Vagina (tissue), 2 donors: ENCODE measurements at regions not wholly inside any gene's neighbourhood (a gene's known extent, or its start where the extent isn't known, plus 50 kb on each side); places are given as distances from the start of the nearest gene placed in this dataset.

ENCODE experiments used
- DNase-seq, 2 donors: peaks; one replicate each; pipeline ENCODE4 v3.0.0-alpha.2; 2017; ENCODE audit errors: extremely low spot score in 2 of 2
- H3K27ac ChIP-seq: fragments of 200-600 bp; sonication (generic); one replicate; pipeline ENCODE4 v1.5.1; 2019
- H3K27me3 ChIP-seq: fragments of 200-600 bp; sonication (generic); one replicate; pipeline ENCODE4 v1.5.1; 2019
- H3K36me3 ChIP-seq, 2 donors: fragments of 200-600 bp; sonication (generic); one replicate each; pipeline ENCODE4 v1.5.1; 2017 to 2019
- H3K4me1 ChIP-seq: fragments of 200-600 bp; sonication (generic); one replicate; pipeline ENCODE4 v1.5.1; 2019
- H3K4me3 ChIP-seq, 2 donors: fragments of 200-600 bp; sonication (generic); 1 replicate in 1 of 2; 2 replicates in 1 of 2; pipeline ENCODE4 v1.5.1; 2016 to 2019
- H3K9me3 ChIP-seq: fragments of 200-600 bp; sonication (generic); one replicate; pipeline ENCODE4 v1.5.1; 2019
- CTCF ChIP-seq, 3 experiments: fragments of 450-650 bp in 2 of 3; fragments of 200-600 bp in 1 of 3; sonication (generic) in 1 of 3; IDR thresholded peaks; one replicate each; pipeline ENCODE4 v1.5.1; 2017 to 2019; ENCODE audit warnings: antibody characterized with exemption in 3 of 3, mild to moderate bottlenecking in 2 of 3, moderate library complexity in 2 of 3
- POLR2A ChIP-seq, 2 donors: fragments of 450-650 bp; IDR thresholded peaks; one replicate each; pipeline ENCODE4 v1.6.1; 2017; ENCODE audit warnings: antibody characterized with exemption in 2 of 2, mild to moderate bottlenecking in 2 of 2, moderate library complexity in 2 of 2
- POLR2AphosphoS5 ChIP-seq, 2 donors: sonication (generic); formaldehyde crosslinking; IDR thresholded peaks; one replicate each; pipeline ENCODE4 v1.9.0; 2017; ENCODE audit warnings: antibody characterized with exemption in 2 of 2, mild to moderate bottlenecking in 2 of 2, low read depth in 1 of 2; ENCODE audit not compliant: insufficient read depth in 1 of 2
- intact Hi-C: fragments of 100-400 bp; cut with DNase I; formaldehyde crosslinking; loops from one replicate; pipeline ENCODE4 v1.15.1; 2023

- Histone ChIP-seq H3K9me3 (no peaks in the 10 kb centered on the region), H3K27ac (no peak overlapping the region), H3K27me3 (no peaks in the 10 kb centered on the region), H3K4me1 (no peaks in the 10 kb centered on the region), H3K36me3 (no peaks in the 10 kb centered on the region), H3K4me3 (no peak overlapping the region)
- TF ChIP-seq POLR2AphosphoS5 (IDR thresholded peaks at IDR 0.05; ENCODE audit: insufficient read depth in 1 of 2, low read depth in 1 of 2) (no peak), CTCF (IDR thresholded peaks at IDR 0.05) (no peak), POLR2A (IDR thresholded peaks at IDR 0.05) (no peak)
- no peak for DNase-seq
- intact Hi-C loops: no loop called here
Observed at GRCh38 chr4:134740290-134740689, 538.7 kb upstream of the PABPC4L start.

DNA sequence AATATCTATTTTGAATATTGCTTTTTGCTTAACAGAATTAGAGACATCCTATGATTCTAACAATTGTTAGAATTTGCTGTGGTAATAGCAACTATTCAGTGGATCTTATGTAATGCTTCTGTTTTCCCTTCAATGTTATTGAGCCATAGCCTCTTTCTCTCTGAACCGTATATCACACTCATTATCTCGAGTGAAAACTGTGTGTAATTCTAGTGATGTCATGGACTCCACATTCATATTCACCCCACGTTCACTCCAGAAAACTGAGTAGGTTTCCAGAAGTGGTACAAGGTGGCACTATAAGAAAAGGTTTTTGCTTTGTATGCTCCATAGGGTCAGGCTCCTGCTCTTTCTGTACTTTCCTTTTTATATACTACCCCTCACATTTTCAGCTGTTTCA, 534.3 kb upstream of the PABPC4L start:
- intact Hi-C loops: no loop called here
- DNase-seq: no peak
- Histone ChIP-seq H3K27me3 (no peaks in the 10 kb centered on the region), H3K27ac (no peak overlapping the region), H3K4me1 (no peaks in the 10 kb centered on the region), H3K9me3 (no peaks in the 10 kb centered on the region), H3K36me3 (no peaks in the 10 kb centered on the region), H3K4me3 (no peak overlapping the region)
- TF ChIP-seq POLR2A (IDR thresholded peaks at IDR 0.05) (no peak), CTCF (IDR thresholded peaks at IDR 0.05) (no peak), POLR2AphosphoS5 (IDR thresholded peaks at IDR 0.05; ENCODE audit: insufficient read depth in 1 of 2, low read depth in 1 of 2) (no peak)

GRCh38 chr4:134727696-134728095, 526.1 kb upstream of the PABPC4L start:
- Histone ChIP-seq H3K9me3 (no peaks in the 10 kb centered on the region), H3K36me3 (no peaks in the 10 kb centered on the region), H3K27me3 (no peaks in the 10 kb centered on the region), H3K27ac (no peak overlapping the region), H3K4me3 (no peak overlapping the region), H3K4me1 (no peaks in the 10 kb centered on the region)
- DNase-seq: no peak
- TF ChIP-seq POLR2A (IDR thresholded peaks at IDR 0.05) (no peak), CTCF (IDR thresholded peaks at IDR 0.05) (no peak), POLR2AphosphoS5 (IDR thresholded peaks at IDR 0.05; ENCODE audit: insufficient read depth in 1 of 2, low read depth in 1 of 2) (no peak)
- intact Hi-C loops: no loop called here

DNA sequence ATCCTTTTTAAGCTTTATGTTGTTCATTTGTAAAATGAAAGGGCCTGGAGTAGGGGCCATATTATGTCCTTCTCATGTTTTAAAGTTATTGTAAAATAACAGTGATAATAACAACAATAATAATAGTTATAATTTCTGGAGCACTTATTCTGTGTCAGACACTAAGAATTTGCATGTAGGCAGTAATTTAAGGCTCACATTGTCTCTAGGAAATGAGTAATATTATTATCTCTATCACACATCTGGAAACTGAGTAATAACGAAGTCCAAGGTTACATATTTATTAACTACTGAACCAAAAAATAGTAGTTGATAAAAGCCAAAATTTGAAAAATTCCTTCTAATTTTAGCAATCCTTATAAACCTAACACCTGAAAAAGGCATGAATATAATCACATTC, 520.7 kb upstream of the PABPC4L start:
- intact Hi-C loops: no loop called here
- Histone ChIP-seq H3K27ac (no peak overlapping the region), H3K9me3 (no peaks in the 10 kb centered on the region), H3K27me3 (no peaks in the 10 kb centered on the region), H3K4me1 (no peaks in the 10 kb centered on the region), H3K36me3 (no peaks in the 10 kb centered on the region), H3K4me3 (no peak overlapping the region)
- TF ChIP-seq POLR2AphosphoS5 (IDR thresholded peaks at IDR 0.05; ENCODE audit: insufficient read depth in 1 of 2, low read depth in 1 of 2): no peak
- no peak for TF ChIP-seq POLR2A (IDR thresholded peaks at IDR 0.05)
- no peak for TF ChIP-seq CTCF (IDR thresholded peaks at IDR 0.05)
- DNase-seq: no peak

DNA sequence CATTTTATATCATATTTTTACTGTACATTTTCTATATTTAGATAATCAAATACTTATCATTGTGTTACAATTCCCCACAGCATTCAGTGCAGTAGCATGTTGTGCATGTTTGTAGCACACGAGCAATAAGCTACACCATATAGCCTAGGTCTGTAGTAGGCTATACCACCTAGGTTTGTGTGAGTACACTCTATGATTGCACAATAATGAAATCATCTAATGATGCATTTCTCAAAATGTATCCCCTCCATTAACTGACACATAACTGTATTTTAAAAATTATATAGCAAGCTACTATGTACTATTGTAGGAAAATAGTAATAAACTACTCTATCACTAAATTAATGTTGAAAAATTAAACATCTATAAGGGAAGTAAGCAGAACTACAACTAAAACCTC, 518.4 kb upstream of the PABPC4L start:
- no peak for DNase-seq
- Histone ChIP-seq H3K4me3 (no peak overlapping the region), H3K9me3 (no peaks in the 10 kb centered on the region), H3K27me3 (no peaks in the 10 kb centered on the region), H3K4me1 (no peaks in the 10 kb centered on the region), H3K27ac (no peak overlapping the region), H3K36me3 (no peaks in the 10 kb centered on the region)
- TF ChIP-seq POLR2AphosphoS5 (IDR thresholded peaks at IDR 0.05; ENCODE audit: insufficient read depth in 1 of 2, low read depth in 1 of 2) (no peak), POLR2A (IDR thresholded peaks at IDR 0.05) (no peak), CTCF (IDR thresholded peaks at IDR 0.05) (no peak)
- intact Hi-C loops: no loop called here
